ENCODE measurements at regions not wholly inside any gene's neighbourhood (a gene's known extent, or its start where the extent isn't known, plus 50 kb on each side); places are given as distances from the start of the nearest gene placed in this dataset.

DNA sequence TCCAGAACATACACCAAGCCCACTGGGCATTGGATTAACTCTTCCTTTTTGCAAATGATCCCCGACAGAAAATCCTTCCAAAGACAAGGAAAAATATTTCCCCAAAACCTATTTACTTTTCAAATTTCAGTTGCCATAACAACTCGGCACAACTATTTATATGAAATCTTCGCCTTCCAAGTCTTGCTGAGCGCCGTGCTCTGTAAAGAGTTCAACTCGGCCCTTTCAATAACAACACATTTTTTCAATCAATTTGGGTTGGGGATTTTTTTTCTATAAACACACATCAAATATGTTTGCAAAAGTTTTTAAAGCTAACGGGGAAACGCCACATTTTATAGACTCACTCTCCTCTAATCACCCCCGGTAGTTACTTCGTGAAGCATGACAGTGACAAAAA, 333.8 kb downstream of the MN1 start:
- no peak for DNase-seq

DNA sequence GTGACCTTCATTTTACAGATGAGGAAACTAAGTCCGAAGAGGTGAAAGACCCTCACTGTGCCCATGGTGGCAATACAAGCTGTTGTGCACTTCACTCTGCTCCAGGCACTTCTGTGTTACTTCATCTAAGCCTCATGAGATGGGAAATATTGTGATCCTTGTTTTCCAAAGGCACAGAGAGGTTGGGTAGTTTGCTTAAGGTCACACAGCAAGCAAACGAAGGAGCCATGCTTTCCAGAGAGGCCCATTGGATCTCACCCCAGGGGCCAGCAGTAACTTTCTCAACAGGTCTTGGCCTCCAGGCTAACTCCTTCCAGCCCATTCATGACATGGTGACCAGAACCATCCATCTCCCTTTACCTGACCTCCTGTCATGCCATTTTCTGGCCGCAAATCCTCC, 332.8 kb downstream of the MN1 start:
- DNase-seq: no peak

DNA sequence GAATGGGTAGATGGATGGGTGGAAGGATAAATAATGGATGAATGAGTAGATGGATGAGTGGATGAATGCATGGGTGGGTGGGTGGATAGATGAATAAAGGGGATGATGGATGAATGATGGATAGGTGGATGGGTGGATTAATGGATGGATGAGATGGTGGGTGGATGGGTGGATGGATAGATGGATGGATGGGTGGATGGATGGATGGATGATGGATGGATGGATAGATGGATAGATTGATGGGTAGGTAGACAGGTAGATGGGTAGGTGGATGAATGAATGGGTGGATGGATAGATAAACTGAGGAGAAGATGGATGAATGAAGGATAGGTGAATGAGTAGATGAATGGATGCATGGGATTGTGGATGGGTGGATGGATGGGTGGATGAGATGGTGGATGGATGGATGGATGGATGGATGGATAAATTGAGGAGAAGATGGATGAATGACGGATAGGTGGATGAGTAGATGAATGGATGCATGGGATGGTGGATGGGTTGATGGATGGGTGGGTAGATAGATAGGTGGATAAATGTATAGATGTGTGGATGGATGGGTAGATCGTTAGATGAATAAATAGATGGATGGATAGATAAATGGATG, 331.3 kb downstream of the MN1 start:
- DNase-seq: no peak

DNA sequence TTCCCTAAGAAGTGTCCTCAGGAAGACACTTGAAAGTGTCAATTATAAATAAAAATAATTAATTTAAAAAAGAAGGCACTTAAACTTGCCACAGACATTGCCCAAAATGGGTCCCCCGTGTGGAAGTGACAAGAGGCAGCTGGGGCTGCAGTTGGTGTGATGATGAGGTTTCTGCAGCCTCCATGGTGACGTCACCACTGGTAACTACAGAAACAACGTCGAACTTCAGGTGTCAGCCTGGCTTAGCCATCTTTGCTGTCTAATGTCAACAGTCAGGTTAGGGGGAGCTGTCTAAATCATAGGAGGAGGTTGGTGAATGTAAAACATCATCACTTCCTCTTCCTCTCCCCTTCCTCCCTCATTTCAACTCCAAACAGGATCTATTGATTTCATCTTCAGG, 328.6 kb downstream of the MN1 start:
- DNase-seq: no peak

DNA sequence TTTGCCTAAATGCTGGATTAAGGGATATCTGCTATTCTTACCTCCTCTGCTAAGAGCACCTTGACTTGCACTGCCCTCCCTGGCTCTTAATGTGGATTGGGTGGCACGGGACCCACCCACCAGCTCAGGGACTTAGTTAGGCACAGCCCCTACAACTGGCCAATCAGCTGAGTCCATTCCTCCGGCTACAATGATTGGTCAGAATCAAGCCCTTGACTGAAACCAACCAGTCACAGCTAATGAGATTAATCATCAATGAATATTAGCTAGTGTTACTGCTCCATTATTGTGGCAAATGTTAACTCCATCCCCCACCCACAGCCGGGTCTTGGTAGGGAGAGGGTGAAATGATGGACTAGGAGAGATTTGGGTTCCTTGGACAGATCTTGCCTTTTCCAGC, 328.0 kb downstream of the MN1 start:
- no peak for DNase-seq

DNA sequence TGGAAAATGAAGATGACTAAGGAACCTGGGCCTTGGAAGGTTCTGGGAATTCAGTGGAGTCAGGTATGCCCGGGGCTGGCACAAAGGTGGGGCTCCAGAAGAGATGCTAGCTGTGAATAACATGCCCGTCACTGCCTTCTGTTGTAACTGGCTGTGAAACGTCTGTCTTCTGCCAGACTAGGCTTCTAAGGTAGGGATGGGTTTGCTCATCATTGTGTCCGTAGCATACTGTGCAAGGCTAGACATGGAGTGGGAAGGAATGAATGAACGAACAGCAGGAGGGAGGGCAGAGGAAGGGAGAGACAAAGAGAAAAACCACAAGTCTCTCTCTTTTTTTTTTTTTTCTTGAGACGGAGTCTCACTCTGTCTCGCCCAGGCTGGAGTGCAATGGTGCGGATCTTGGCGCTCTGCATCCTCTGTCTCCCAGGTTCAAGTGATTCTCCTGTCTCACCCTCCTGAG, 327.4 kb downstream of the MN1 start:
- no peak for DNase-seq

DNA sequence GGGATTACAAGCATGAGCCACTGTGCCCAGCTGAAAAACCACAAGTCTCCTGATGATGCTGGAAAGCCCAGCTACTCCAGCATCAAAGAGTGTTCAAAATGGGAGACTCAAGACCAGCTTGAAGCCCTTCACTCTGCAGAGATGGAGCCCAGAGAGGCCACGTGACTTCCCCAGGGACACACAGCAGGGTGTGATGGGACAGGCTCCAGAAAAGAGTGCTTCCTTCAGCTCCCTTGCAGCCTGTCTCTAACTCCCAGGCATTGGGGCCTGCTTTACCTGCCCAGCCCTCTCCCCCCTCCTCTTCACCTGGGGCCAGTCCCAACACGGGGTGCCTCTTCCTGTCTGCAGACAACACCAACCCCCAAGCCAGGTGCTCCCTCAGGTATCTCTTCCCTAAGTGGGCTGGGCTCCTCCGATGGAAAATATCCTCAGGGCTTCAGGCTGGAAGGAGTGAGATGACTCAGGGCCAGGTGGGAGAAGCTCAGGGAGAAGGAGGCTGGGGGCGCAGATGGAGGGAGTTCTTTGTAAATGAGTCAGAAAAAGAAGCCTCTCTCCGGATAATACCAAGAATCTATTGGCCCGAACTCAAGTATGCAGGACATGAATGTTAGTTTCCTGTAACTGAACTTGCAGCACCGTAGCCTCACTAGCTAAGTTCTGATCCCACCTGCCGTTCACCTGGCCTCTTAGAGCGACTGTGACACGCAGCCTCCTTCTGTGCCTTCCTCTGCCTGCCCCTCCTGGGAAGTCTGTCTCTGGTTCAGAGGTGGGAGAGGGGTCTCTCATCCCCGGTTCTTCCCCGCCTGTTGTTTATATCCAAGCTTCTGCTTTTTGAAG, 326.6 kb downstream of the MN1 start:
- no peak for DNase-seq

DNA sequence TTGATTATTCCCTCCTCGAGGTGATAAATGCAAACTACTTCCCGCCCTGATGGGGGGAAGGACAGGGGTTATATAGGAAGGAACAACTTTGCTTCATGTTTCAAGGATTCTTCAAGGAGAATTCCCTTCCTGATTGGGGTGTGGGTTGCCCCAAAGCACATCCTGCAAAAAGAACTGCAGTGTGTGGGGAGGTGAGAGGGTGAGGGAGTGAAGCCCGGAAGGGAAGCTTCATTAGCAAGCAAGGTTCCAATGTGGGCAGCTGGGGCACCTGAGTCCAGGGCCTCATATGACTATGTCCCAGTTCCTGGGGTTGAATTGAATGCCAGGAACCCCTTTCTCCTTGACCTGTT, 326.0 kb downstream of the MN1 start:
- DNase-seq: no peak

DNA sequence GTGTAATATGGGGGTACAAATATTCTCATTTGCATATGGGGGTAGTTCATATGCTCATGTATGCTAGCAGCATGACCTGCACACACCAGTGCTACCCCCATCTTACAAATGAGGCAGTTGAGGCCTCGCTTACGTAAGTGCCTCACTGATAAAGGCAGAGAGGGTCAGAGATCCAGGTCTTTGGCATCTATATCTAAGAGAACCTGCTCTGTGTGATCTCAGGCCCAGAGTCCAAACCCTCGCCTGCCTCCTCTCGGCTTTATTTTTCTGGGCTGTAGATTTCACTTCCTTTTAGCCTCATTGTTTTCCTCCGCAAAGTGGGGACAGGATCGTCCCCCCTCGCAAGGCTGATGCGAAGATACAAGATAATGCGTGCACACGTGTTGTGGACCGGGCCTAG, 325.2 kb downstream of the MN1 start:
- no peak for DNase-seq

DNA sequence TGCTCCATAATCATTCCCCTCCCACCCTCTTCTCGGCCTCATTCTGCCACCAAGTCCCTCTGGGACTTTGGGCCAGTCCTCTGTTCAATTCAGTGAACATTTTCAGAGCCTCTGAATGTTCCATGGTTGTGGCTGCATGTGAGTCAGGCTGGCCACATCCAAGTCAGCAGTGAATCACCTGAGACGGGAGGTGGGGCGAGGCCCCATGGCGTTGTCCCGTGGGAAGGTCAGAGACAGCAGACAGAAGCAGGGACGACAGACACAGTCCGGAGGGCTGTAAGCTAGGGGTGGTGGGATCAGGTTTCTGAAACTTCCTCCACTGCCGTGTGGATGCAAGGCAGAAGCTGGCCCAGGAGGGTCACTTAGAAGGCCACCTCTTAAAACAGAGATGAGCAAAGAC, 324.8 kb downstream of the MN1 start:
- DNase-seq: no peak

DNA sequence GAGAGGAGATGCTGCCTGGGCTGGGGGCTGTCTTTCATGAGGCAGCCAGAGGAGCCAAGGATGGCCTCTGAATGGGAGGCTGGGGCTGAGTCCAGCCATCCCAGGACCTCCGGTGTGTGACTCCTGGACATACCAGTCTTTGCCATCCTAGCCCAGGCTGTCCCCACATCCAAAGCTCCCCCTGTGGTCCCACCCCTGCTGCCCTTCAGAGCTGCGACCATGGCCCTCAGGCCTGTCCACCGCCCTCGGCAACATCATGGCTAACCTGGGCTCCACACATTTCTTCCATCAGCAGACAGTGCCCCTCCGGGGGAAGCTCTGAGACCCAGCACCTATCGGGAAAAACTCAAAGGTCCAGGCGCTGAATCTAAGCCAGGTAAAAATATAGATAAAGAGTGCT, 324.4 kb downstream of the MN1 start:
- DNase-seq: no peak

DNA sequence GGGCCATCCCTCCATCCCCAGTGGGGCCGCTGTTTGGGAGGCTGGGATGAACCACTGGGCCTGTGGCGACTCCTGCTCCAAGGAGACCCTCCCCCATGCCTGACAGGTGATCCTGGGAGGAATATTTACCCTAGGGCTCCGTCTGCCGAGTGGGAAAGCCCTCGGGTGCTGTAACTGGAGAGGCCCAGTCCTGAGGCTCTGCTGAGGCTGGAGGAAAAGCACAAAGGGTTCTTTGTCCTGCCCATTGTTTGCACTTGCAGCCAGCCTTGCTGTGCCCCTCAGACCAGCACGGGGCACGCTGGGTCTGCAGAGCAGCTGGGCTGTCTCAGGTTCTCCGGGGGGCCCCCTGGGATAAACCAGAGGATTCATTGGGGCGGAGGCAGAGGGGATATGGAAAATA, 321.1 kb downstream of the MN1 start:
- DNase-seq: no peak

DNA sequence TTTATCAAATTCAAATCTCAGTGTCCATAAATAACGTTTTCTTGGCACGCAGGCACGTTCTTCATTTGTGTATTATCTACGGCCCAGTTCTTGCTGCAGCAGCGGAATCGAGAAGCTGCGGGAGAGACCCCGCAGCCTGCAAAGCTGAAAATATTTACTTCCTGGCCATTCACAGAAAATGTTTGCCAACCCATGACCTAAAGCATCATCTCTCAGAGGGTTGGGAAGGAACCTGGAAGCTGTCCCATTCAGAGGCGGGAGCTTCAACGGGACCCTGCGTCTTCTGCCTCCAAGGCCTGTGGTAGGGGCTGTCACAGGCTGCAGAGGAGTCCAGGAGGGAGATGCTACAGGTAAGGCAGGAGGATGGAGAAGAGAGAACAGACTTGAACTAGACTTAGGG, 319.2 kb downstream of the MN1 start:
- DNase-seq: no peak

DNA sequence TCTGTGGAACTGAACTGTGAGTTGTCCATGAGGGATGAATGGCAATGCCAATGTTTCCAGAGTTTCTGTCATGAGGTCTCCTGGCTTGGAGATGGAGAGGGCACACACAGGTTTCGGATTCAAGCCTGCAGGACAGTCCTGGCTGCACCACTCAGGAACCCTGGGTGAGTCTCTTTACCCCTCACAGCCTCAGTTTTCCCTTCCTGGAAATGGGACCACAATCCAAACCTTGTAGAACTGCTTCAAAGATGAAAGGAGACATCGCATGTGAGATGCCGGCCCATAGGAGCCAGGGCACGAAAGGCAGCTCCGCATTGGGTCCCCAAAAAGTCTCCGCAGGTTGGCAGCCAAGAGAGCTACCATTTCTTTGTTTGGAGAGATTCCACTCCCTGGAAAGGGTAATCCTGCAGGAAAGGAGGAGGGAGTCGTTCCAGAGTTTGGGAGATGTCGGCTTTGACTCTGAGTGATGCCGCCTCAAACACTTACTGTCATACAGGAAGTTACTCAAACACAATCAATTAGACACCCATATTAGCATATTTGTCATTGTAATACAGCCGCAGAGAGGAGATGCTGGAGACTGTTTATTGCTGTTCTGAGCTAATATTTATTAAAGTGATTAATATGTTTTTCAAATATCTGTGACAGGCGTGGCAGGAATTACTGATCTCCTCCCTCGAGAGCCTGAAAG, 318.3 kb downstream of the MN1 start:
- no peak for DNase-seq

DNA sequence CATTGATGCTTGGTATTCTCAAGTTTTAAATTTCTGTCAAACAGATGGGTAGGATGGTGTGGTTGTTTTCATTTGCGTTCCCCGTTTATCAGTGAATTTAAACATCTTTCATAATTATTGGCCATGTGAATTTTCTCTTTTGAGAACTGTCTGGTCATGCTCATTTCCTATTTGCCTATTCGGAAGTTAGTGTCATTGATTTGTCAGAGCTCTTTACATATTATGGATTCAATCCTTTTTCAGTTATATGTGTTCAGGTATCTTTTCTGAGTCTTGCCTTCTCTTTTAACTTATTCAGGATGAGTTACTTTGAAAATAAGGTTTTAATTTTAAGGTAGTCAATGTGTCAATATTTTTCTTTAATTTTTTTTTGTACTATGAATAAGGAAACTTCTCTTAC, 315.7 kb downstream of the MN1 start:
- no peak for DNase-seq

DNA sequence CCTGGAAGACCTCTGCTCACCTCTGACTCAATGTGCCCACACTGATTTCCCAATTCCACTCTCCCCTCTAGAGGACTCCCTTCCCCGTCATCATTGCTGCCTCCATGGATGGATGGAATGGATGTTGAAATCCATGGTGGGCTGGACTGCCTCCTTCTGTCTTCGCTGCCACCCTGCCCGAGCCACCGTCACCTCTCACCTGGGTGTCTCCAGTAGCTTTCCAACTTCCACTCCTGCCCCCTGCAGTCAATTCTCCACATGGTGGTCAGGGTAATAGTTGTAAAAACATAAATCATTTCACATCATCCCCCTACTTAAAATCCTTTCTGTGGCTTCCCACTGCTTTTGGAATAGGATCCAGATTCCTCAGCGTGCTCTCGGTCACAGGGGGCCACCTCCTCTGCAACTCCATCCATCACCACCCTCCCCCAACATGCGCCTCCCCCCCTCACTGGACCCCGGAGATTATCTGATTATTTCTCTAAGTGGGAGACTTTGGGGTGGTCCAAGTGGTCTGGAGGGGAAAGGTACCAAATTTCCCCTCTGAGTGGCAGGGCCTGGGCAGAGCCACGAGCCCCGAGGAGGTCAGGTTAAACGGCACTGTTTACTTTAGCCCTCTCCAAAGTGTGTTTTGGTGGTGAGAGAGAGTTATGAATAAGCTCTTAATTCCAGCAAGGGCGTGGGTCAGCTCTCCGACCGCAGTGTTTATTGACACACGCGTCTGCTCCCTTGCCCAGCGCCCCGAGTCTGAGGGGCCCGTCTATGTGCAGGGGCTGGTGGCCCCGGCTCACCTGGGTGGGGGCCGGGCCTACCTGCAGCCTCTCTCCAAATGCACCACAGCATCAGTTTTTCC, 313.7 kb downstream of the MN1 start:
- no peak for DNase-seq

DNA sequence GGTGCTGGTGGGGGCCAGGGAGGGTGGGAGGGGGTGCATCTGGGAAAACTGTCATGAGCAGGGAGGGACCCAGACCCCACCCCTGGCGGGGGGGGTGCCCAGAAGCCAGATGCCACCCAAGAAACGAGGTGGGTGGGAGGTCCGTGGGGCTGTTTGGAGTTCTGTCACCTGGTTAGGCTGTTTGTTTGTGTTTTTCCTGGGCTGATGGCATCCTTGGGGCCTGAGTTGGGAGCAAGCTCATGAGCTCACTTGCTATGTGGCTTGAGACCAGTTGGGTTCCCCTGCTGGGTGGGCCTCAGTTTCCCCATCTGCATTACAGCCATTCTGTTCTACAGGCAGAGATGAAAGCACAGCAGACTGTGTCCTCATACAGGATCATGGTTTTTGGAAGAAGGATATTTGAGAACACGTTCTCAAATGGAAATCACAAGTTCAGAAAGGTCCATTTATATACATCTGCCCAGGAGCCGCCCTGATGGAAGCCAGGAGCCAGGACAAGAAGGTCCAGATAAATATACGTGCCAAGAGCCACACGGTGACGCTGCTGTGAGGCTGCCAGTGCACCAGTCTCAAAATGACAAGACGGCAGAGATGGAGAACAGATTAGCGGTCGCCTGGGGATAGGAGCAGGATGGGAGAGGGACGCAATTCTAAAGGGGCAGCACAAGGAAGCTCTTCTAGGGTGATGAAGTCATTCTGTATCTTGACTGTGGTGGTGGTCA, 312.9 kb downstream of the MN1 start:
- no peak for DNase-seq

DNA sequence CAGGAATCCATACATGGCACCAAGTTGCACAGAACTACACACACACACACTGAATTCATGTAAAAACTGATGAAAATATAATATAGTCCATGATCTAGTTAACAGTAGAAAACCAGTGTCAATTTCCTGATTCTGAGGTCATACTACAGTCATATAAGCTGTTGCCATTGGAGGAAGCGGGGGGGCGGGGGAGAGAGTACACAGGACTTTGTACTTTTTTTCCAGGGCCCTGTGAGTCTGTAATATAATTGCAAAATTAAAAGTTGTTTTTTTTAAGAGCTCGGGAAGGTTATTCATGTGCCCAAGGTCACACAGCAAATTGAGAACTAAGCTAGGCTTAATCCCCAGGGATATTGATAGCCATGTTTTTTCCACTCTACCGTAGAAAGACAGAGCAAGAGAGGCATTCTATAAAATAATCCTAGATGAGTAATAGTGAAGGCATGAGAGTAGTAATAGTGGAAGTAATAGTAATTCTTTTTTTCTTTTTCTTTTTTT, 312.3 kb downstream of the MN1 start:
- no peak for DNase-seq

DNA sequence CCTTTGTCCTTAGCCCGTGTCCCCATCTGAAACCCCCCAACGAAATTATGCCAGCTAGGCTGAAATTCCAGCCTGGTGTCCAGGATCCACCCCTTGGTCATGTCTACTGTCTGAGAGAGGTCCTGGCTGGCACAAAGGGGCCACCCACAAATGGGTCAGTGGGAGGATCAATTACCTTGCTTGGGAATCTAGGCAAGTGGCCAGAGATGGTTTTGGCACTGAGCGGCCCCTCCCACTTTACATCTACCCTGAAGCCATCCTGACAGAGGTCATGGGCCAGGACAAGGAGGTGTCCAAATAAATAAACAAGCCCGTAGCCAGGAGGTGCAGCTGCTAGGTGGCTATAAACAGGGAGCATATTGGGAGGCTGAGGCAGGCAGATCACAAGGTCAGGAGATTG, 311.5 kb downstream of the MN1 start:
- no peak for DNase-seq

DNA sequence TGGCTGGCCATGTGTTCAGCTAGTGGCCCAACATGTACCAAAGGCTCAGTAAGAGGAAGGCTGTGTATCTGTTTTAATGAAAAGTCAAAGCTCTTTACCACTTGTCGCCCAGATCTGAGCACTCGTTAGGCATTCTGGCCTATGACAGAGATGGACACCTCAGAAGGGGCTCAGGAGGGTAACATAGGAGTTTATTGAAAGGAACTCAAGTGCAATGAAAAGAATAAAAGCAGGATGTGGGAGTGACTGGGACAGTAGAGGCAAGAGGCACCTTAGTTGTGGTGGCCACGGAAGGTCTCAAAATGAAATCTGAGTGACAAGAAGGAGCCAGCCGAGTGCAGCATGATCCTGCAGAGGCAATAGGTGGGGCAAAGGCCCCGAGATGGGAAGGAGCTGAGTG, 309.7 kb downstream of the MN1 start:
- DNase-seq: no peak

DNA sequence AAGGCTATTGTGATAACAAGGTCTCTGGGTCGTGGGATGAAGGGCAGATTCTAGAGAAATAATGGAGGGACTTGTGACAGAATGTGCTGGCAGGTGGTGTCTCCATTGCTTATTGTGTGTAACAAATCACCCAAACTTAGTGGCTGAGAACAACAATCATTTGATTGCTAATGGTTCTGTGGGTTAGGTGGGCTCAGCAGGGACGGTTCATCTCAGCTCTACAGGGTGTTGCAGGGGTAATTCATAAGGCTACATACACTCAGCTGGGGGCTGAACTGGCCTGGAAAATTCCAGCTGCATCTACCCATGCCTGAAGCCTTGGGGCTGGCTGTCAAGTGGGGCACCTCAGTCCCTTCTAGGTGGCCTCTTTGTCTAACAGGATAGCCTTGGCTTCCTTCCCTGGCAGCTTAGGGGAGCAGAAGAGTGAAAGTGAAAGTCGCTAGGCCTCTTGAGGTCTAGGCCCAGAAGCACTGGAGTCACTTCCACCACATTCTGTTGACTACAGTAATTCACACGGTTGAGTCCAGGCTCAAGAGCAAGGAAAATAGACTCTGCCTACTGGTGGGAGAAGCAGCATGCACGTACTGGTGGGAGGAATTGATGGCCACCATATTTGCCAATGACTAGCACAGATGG, 308.9 kb downstream of the MN1 start:
- no peak for DNase-seq

DNA sequence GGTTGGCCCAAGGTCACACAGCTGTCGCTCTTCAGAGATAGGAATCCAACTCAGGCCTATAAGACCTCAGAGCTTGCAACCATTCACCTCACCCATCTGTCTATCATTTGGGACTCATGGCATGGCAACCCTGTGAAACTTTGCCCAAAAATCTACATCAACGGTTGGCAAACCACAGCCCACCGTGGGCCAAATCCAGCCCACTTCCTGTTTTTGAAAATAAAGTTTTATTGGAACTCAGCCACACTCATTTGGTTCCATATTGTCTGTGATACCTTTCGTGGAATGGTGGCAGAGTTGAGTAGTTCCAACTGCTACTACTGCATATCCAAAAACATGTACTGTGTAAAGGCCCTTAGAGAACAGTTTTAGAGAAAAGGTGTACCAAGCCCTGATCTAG, 307.8 kb downstream of the MN1 start:
- no peak for DNase-seq

All from NCI-H2081 treated with DMSO at 0.1 percent for 48 hours (cell line).